ENCODE measurements at regions not wholly inside any gene's neighbourhood (a gene's known extent, or its start where the extent isn't known, plus 50 kb on each side); places are given as distances from the start of the nearest gene placed in this dataset.

- ATAC-seq = no peak
Measured at GRCh38 chr3:106001923-106002322, 133.1 kb upstream of the CBLB start.

DNA sequence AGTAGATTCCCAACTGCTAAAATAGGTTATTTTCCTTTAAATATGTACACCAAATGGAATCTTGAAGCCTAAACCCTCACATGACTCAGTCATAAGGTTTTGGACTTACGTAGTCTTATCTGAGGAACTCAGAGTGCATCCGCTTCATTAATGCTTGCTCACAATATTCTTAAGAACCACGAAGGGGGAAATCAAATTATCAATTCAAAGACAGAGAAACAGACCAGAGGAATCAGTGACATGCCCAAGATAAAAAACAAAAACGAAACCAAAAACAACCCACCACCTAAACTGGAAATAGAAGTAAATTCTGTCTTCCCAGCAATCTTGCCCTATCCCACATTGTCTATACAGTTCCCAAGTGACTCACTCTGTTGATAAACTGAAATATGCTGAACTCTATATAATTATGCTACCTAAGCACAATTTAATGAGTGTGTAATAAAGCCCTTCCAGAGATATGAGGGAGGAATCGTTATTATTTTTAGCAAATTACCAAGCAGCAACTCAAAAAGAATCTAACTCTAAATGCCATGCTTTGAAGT, 135.4 kb upstream of the CBLB start:
- Histone ChIP-seq H3K27ac (peak overlapping the region; percentile 70), H3K36me3 (no peaks in the 10 kb centered on the region), H3K4me1 (no peaks in the 10 kb centered on the region), H3K9me3 (no peaks in the 10 kb centered on the region), H3K4me3 (peak overlapping the region; percentile 30), H3K27me3 (no peaks in the 10 kb centered on the region)
- peak; percentile 62 for ATAC-seq
- intact Hi-C loops (cut with DNase I) = no loop called here
- DNase-seq = no peak
- TF ChIP-seq, protein P1, sequence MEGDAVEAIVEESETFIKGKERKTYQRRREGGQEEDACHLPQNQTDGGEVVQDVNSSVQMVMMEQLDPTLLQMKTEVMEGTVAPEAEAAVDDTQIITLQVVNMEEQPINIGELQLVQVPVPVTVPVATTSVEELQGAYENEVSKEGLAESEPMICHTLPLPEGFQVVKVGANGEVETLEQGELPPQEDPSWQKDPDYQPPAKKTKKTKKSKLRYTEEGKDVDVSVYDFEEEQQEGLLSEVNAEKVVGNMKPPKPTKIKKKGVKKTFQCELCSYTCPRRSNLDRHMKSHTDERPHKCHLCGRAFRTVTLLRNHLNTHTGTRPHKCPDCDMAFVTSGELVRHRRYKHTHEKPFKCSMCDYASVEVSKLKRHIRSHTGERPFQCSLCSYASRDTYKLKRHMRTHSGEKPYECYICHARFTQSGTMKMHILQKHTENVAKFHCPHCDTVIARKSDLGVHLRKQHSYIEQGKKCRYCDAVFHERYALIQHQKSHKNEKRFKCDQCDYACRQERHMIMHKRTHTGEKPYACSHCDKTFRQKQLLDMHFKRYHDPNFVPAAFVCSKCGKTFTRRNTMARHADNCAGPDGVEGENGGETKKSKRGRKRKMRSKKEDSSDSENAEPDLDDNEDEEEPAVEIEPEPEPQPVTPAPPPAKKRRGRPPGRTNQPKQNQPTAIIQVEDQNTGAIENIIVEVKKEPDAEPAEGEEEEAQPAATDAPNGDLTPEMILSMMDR (IDR thresholded peaks at IDR 0.05) = no peak

More at GRCh38 chr3:106001923-106002322, 133.1 kb upstream of the CBLB start:
- H3K9me3 ChIP-seq = no peaks in the 10 kb centered on the region
- H3K4me3 ChIP-seq = no peak overlapping the region
- H3K27me3 ChIP-seq = no peaks in the 10 kb centered on the region
- no peak for DNase-seq
- intact Hi-C loops (cut with DNase I) = no loop called here
- no peaks in the 10 kb centered on the region for H3K4me1 ChIP-seq
- no peaks in the 10 kb centered on the region for H3K36me3 ChIP-seq
- TF ChIP-seq, protein P1 (IDR thresholded peaks at IDR 0.05) = no peak
- no peak overlapping the region for H3K27ac ChIP-seq

- Histone ChIP-seq H3K4me3 (no peak overlapping the region), H3K27ac (peak overlapping the region; percentile 70), H3K9me3 (no peaks in the 10 kb centered on the region), H3K4me1 (no peaks in the 10 kb centered on the region), H3K36me3 (no peaks in the 10 kb centered on the region), H3K27me3 (no peaks in the 10 kb centered on the region)
- ATAC-seq = no peak
- TF ChIP-seq, protein P1 (IDR thresholded peaks at IDR 0.05) = no peak
- intact Hi-C loops (cut with DNase I) = no loop called here
- DNase-seq = no peak
Measured at GRCh38 chr3:106004826-106005225, 136.0 kb upstream of the CBLB start.

- Histone ChIP-seq H3K9me3 (no peaks in the 10 kb centered on the region), H3K4me1 (no peaks in the 10 kb centered on the region), H3K4me3 (no peak overlapping the region), H3K36me3 (no peaks in the 10 kb centered on the region), H3K27me3 (no peaks in the 10 kb centered on the region), H3K27ac (no peak overlapping the region)
- DNase-seq (no peak), ATAC-seq (peak; percentile 47)
- intact Hi-C loops (cut with DNase I) = no loop called here
- TF ChIP-seq, protein P1 (IDR thresholded peaks at IDR 0.05) = no peak
Measured at GRCh38 chr3:106006001-106006400, 137.2 kb upstream of the CBLB start.

GRCh38 chr3:106006571-106006970, 137.8 kb upstream of the CBLB start:
- ATAC-seq (no peak), DNase-seq (no peak)
- H3K9me3 ChIP-seq = no peaks in the 10 kb centered on the region
- no peaks in the 10 kb centered on the region for H3K36me3 ChIP-seq
- TF ChIP-seq, protein P1 (IDR thresholded peaks at IDR 0.05) = no peak
- no peak overlapping the region for H3K4me3 ChIP-seq
- intact Hi-C loops (cut with DNase I) = no loop called here
- H3K27me3 ChIP-seq = no peaks in the 10 kb centered on the region
- H3K4me1 ChIP-seq = no peaks in the 10 kb centered on the region
- H3K27ac ChIP-seq = no peak overlapping the region

DNA sequence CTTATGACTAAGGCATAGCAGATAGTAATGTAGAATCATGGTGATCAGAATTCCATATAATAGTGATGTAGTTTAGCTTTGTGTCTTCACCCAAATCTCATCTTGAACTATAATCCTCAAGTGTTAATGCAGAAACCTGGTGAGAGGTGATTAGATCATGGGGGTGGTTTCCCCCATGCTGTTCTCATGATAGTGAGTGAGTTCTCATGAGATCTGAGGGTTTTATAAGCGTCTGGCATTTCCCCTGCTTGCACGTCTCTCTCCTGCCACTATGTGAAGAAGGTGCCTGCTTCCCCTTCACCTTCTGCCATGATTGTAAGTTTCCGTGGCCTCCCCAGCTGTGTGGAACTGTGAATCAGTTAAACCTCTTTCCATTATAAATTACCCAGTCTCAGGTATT, 138.7 kb upstream of the CBLB start:
- intact Hi-C loops (cut with DNase I) = no loop called here
- Histone ChIP-seq H3K36me3 (no peaks in the 10 kb centered on the region), H3K4me3 (no peak overlapping the region), H3K9me3 (no peaks in the 10 kb centered on the region), H3K27ac (no peak overlapping the region), H3K27me3 (no peaks in the 10 kb centered on the region), H3K4me1 (no peaks in the 10 kb centered on the region)
- DNase-seq (no peak), ATAC-seq (no peak)
- TF ChIP-seq, protein P1 (IDR thresholded peaks at IDR 0.05) = no peak
